ENCODE measurements at regions not wholly inside any gene's neighbourhood (a gene's known extent, or its start where the extent isn't known, plus 50 kb on each side); places are given as distances from the start of the nearest gene placed in this dataset.

GRCh38 chr4:105067431-105067830 is 79.2 kb upstream of the TET2 start:
- CTCF ChIA-PET: no interaction called here
- WGBS (ENCODE audit: insufficient coverage): no CpG with 5 or more reads among the region's 2 CpGs
- H3K9ac ChIP-seq (ENCODE audit: low read length): no peak overlapping the region
- Mint-ChIP-seq H3K4me1 (no peaks in the 10 kb centered on the region), H3K27ac (no peak overlapping the region), H3K4me3 (no peak overlapping the region), H3K27me3 (no peaks in the 10 kb centered on the region), H3K9me3 (ENCODE audit: insufficient read depth) (no peaks in the 10 kb centered on the region)
- intact Hi-C loops (cut with micrococcal nuclease): no loop called here
- DNase-seq (no peak), ATAC-seq (ENCODE audit: low read depth) (no peak)
- no peaks in the 10 kb centered on the region for H3K9me3 ChIP-seq (ENCODE audit: control extremely low read depth in 1 of 3, control insufficient read depth in 2 of 3, insufficient read depth in 1 of 3, low read length in 2 of 3)
- no peak overlapping the region for H3K4me3 ChIP-seq (ENCODE audit: control extremely low read depth in 1 of 5, extremely low read depth in 1 of 5, insufficient read depth in 1 of 5, low read depth in 2 of 5, low read length in 4 of 5)
- no peak overlapping the region for H3K27ac ChIP-seq (ENCODE audit: low read length in 2 of 2)
- TF ChIP-seq CTCF (IDR thresholded peaks at IDR 0.05) (no peak), EZH2 (IDR thresholded peaks at IDR 0.05; ENCODE audit: borderline replicate concordance, insufficient read depth, low read depth, low read length, poor library complexity, severe bottlenecking) (no peak)
- no peaks in the 10 kb centered on the region for H3K27me3 ChIP-seq (replicated peaks in 1 of 4; ENCODE audit: control extremely low read depth in 1 of 4, control insufficient read depth in 3 of 4, insufficient read depth in 4 of 4, low read length in 3 of 4)
- H3K4me2 ChIP-seq (replicated peaks; ENCODE audit: low read depth, low read length, poor library complexity, severe bottlenecking): no peak overlapping the region
- no peaks in the 10 kb centered on the region for H4K20me1 ChIP-seq (ENCODE audit: control insufficient read depth, insufficient read depth, low read length, poor library complexity, severe bottlenecking)
- H3K36me3 ChIP-seq (replicated peaks in 1 of 2; ENCODE audit: control extremely low read depth in 1 of 2, control insufficient read depth in 1 of 2, extremely low read depth in 1 of 2, insufficient read depth in 2 of 2, low read length in 1 of 2): no peaks in the 10 kb centered on the region
- H3K4me1 ChIP-seq (ENCODE audit: control insufficient read depth in 2 of 2, insufficient read depth in 2 of 2, low read length in 2 of 2): no peaks in the 10 kb centered on the region
- no peaks in the 10 kb centered on the region for H3K79me2 ChIP-seq (ENCODE audit: control insufficient read depth, insufficient read depth, low read length)
- POLR2A ChIA-PET: no interaction called here
- H2AFZ ChIP-seq (ENCODE audit: insufficient read depth, low read depth, low read length, poor library complexity, severe bottlenecking): no peak overlapping the region

- H3K27me3 ChIP-seq (replicated peaks in 1 of 4; ENCODE audit: control extremely low read depth in 1 of 4, control insufficient read depth in 3 of 4, insufficient read depth in 4 of 4, low read length in 3 of 4): no peaks in the 10 kb centered on the region
- no peak overlapping the region for H3K27ac ChIP-seq (ENCODE audit: low read length in 2 of 2)
- H2AFZ ChIP-seq (ENCODE audit: insufficient read depth, low read depth, low read length, poor library complexity, severe bottlenecking): no peak overlapping the region
- H3K4me1 ChIP-seq (ENCODE audit: control insufficient read depth in 2 of 2, insufficient read depth in 2 of 2, low read length in 2 of 2): no peaks in the 10 kb centered on the region
- H3K9me3 Mint-ChIP-seq (ENCODE audit: insufficient read depth): no peaks in the 10 kb centered on the region
- no peak overlapping the region for H3K4me3 ChIP-seq (ENCODE audit: control extremely low read depth in 1 of 5, extremely low read depth in 1 of 5, insufficient read depth in 1 of 5, low read depth in 2 of 5, low read length in 4 of 5)
- TF ChIP-seq CTCF (IDR thresholded peaks at IDR 0.05): no peak
- no peak for TF ChIP-seq EZH2 (IDR thresholded peaks at IDR 0.05; ENCODE audit: borderline replicate concordance, insufficient read depth, low read depth, low read length, poor library complexity, severe bottlenecking)
- no peak overlapping the region for H3K4me2 ChIP-seq (replicated peaks; ENCODE audit: low read depth, low read length, poor library complexity, severe bottlenecking)
- no peaks in the 10 kb centered on the region for H3K27me3 Mint-ChIP-seq
- no peaks in the 10 kb centered on the region for H3K9me3 ChIP-seq (ENCODE audit: control extremely low read depth in 1 of 3, control insufficient read depth in 2 of 3, insufficient read depth in 1 of 3, low read length in 2 of 3)
- H4K20me1 ChIP-seq (ENCODE audit: control insufficient read depth, insufficient read depth, low read length, poor library complexity, severe bottlenecking): no peaks in the 10 kb centered on the region
- no peak for ATAC-seq (ENCODE audit: low read depth)
- no peaks in the 10 kb centered on the region for H3K79me2 ChIP-seq (ENCODE audit: control insufficient read depth, insufficient read depth, low read length)
- H3K27ac Mint-ChIP-seq: no peak overlapping the region
- no peaks in the 10 kb centered on the region for H3K36me3 ChIP-seq (replicated peaks in 1 of 2; ENCODE audit: control extremely low read depth in 1 of 2, control insufficient read depth in 1 of 2, extremely low read depth in 1 of 2, insufficient read depth in 2 of 2, low read length in 1 of 2)
- no peak overlapping the region for H3K4me3 Mint-ChIP-seq
- H3K4me1 Mint-ChIP-seq: no peaks in the 10 kb centered on the region
- no peak for DNase-seq
- POLR2A ChIA-PET: no interaction called here
- intact Hi-C loops (cut with micrococcal nuclease): no loop called here
- 100% methylated on average over 2 of the region's 4 CpGs for WGBS (ENCODE audit: insufficient coverage)
- no peak overlapping the region for H3K9ac ChIP-seq (ENCODE audit: low read length)
- CTCF ChIA-PET: no interaction called here
Measured at GRCh38 chr4:105067946-105068345, 78.7 kb upstream of the TET2 start.
